Left lung (tissue), 4 donors: ENCODE measurements at regions not wholly inside any gene's neighbourhood (a gene's known extent, or its start where the extent isn't known, plus 50 kb on each side); places are given as distances from the start of the nearest gene placed in this dataset.

Experiments used
- ATAC-seq: fragments of 200-7000 bp; cut with Tn5 transposase; one replicate; pipeline ENCODE4 v1.9.1; 2020; ENCODE audit warnings: moderate library complexity
- DNase-seq, 4 donors: peaks; one replicate each; pipeline ENCODE4 v3.0.0-alpha.2; 2013 to 2020
- H3K27ac ChIP-seq, 2 donors: fragments of 200-600 bp; sonication (generic) in 1 of 2; one replicate each; pipeline versions ENCODE4 v1.5.0 to v1.8.0; 2020 to 2021
- H3K27me3 ChIP-seq, 2 donors: fragments of 200-600 bp; sonication (generic) in 1 of 2; one replicate each; pipeline versions ENCODE4 v1.5.0 to v1.8.0; 2020 to 2021
- H3K36me3 ChIP-seq, 2 donors: fragments of 200-600 bp; sonication (generic) in 1 of 2; one replicate each; pipeline versions ENCODE4 v1.5.0 to v1.8.0; 2020 to 2021
- H3K4me1 ChIP-seq, 2 donors: fragments of 200-600 bp; one replicate each; pipeline ENCODE4 v1.8.0; 2021
- H3K4me3 ChIP-seq, 2 donors: fragments of 200-600 bp; sonication (generic) in 1 of 2; one replicate each; pipeline versions ENCODE4 v1.5.0 to v1.8.0; 2020 to 2021; ENCODE audit warnings: mild to moderate bottlenecking in 1 of 2
- H3K9me3 ChIP-seq, 2 donors: fragments of 200-600 bp; sonication (generic) in 1 of 2; one replicate each; pipeline versions ENCODE4 v1.5.0 to v1.8.0; 2020 to 2021
- intact Hi-C, 2 donors: fragments of 100-400 bp; cut with DNase I; formaldehyde crosslinking; loops; one replicate each; pipeline versions ENCODE4 v1.11.2 to v1.14.2; 2022
- TF ChIP-seq, protein P1 (sequence below), 2 donors: fragments of 200-600 bp; sonication (generic) in 1 of 2; IDR thresholded peaks; one replicate each; pipeline versions ENCODE4 v1.5.0 to v1.8.0; 2021; ENCODE audit warnings: antibody characterized with exemption in 2 of 2
- donor health status: DM: no; HTN: yes; CAD: no.
- donor health status: DM: no; HTN: no; CAD: no.

DNA sequence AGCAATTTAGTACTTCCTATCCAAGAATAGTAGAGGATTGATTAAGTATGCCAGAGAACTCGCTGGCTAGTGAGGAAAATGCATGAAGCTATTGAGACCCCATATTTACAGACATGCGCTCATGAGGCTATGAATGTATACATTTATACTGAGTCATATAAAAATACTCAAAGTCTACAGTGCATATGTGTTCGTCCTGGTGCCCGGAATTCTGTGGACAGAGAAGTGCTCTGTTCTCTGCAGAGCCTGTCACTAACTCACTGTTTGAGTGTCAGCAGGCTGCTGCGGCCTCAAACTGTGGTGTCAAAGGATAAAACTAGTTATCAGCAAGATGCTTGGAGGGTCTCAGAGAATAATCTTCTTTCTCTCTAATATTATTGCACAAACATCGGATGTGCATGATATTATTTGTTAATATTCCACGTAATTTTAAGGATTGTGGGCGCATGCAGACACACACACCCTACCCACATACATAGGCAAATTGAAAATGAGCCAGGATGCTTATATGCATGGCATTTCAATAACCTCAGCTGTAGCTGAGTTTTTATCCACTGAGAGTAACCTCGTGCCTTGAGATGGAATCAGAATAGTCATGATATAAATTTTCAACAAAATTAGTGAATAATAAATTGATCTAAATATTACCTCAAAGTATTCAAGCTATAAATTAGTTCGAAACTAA is 50.0 kb upstream of the TSC22D2 start:
- intact Hi-C loops: no loop called here
- no peaks in the 10 kb centered on the region for H3K27me3 ChIP-seq
- TF ChIP-seq, protein P1, sequence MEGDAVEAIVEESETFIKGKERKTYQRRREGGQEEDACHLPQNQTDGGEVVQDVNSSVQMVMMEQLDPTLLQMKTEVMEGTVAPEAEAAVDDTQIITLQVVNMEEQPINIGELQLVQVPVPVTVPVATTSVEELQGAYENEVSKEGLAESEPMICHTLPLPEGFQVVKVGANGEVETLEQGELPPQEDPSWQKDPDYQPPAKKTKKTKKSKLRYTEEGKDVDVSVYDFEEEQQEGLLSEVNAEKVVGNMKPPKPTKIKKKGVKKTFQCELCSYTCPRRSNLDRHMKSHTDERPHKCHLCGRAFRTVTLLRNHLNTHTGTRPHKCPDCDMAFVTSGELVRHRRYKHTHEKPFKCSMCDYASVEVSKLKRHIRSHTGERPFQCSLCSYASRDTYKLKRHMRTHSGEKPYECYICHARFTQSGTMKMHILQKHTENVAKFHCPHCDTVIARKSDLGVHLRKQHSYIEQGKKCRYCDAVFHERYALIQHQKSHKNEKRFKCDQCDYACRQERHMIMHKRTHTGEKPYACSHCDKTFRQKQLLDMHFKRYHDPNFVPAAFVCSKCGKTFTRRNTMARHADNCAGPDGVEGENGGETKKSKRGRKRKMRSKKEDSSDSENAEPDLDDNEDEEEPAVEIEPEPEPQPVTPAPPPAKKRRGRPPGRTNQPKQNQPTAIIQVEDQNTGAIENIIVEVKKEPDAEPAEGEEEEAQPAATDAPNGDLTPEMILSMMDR (IDR thresholded peaks at IDR 0.05): no peak
- no peaks in the 10 kb centered on the region for H3K36me3 ChIP-seq
- no peak overlapping the region for H3K27ac ChIP-seq
- ATAC-seq (no peak), DNase-seq (no peak)
- no peaks in the 10 kb centered on the region for H3K4me1 ChIP-seq
- no peaks in the 10 kb centered on the region for H3K9me3 ChIP-seq
- no peak overlapping the region for H3K4me3 ChIP-seq

DNA sequence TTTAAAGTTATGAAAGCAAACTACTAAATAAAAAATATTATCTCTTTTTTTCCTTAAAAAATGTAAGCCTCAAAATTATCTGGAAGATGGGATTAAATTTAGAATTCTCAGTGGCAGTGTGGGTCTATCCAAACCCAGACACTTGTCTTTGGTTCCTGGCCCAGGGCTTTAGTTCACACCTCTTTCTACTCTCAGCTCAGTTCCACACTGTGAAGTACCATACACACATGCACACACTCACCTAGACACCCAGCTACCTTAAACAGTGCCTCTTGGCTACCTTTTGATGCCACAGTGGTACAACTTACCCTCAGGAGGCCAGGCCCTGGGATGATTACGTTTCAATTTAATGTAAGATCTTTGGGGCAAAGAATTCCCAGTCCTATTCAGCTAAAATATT is 51.0 kb upstream of the TSC22D2 start:
- H3K36me3 ChIP-seq: no peaks in the 10 kb centered on the region
- DNase-seq (no peak), ATAC-seq (no peak)
- TF ChIP-seq, protein P1 (IDR thresholded peaks at IDR 0.05): no peak
- no peak overlapping the region for H3K27ac ChIP-seq
- no peaks in the 10 kb centered on the region for H3K4me1 ChIP-seq
- no peaks in the 10 kb centered on the region for H3K9me3 ChIP-seq
- no peaks in the 10 kb centered on the region for H3K27me3 ChIP-seq
- intact Hi-C loops: no loop called here
- H3K4me3 ChIP-seq: no peak overlapping the region

DNA sequence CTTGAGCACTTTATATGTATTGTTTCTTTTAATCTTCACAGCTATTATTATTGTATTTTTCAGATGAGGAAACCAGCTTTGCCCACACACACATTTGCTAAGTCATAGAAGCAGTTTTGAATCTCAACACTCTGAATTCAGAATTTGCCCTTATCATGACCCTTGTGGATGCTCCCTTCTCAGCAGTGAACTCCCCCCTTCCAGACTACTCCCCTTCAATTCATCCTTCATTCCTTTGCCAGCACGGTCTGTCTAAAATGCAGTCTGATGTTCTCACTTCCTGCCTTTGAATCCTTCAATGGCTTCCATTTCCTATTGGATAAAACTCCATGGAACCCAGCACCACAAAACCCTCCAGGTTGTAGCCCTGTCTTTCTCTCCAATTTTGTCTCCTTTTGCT is 52.5 kb upstream of the TSC22D2 start:
- Histone ChIP-seq H3K27ac (no peak overlapping the region), H3K4me3 (no peak overlapping the region), H3K9me3 (no peaks in the 10 kb centered on the region), H3K4me1 (no peaks in the 10 kb centered on the region), H3K36me3 (no peaks in the 10 kb centered on the region), H3K27me3 (no peaks in the 10 kb centered on the region)
- intact Hi-C loops: no loop called here
- ATAC-seq (no peak), DNase-seq (no peak)
- TF ChIP-seq, protein P1 (IDR thresholded peaks at IDR 0.05): no peak

DNA sequence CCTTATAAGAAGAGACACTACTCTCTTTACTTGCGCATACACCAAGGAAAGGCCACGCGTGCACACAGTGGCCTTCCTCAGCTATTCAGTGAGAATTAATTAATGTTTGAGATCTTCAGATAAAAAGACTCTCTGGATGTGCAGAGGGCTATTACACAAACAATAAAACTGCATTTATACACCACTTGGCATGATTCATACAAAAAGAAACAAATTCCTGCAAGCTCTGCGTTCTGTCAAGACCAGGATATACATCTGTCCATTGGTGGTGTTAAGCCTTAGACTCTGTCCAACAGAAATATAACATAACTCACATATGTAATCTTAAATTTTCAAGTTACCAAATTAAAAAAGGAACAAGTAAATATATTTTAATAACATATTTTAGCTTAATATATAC is 55.2 kb upstream of the TSC22D2 start:
- Histone ChIP-seq H3K27ac (no peak overlapping the region), H3K36me3 (no peaks in the 10 kb centered on the region), H3K4me1 (no peaks in the 10 kb centered on the region), H3K9me3 (no peaks in the 10 kb centered on the region), H3K4me3 (no peak overlapping the region), H3K27me3 (no peaks in the 10 kb centered on the region)
- TF ChIP-seq, protein P1 (IDR thresholded peaks at IDR 0.05): no peak
- intact Hi-C loops: no loop called here
- no peak for ATAC-seq
- DNase-seq: no peak

DNA sequence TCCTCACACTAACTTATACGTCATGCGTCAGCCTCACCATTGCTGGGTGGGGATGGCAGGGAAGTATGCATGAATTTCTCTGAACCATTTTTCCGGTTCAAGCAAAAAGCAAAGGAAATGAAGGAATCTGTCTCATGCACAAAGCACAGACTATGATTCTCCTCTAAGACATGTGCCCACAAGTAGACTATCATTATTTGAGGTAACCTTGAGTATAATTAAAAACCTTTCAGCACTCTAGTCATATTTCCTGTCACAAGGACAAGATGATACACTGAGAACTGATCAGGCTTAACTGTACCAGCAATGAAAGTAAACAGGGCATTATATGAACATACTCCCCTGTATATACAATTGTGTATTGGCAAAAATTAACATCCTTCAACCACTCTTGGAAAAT is 56.7 kb upstream of the TSC22D2 start:
- H3K9me3 ChIP-seq: no peaks in the 10 kb centered on the region
- TF ChIP-seq, protein P1 (IDR thresholded peaks at IDR 0.05): no peak
- no peaks in the 10 kb centered on the region for H3K4me1 ChIP-seq
- no peaks in the 10 kb centered on the region for H3K36me3 ChIP-seq
- ATAC-seq (no peak), DNase-seq (no peak)
- H3K27ac ChIP-seq: no peak overlapping the region
- H3K27me3 ChIP-seq: no peaks in the 10 kb centered on the region
- intact Hi-C loops: no loop called here
- H3K4me3 ChIP-seq: no peak overlapping the region
